HepG2 (cell line): ENCODE measurements at regions not wholly inside any gene's neighbourhood (a gene's known extent, or its start where the extent isn't known, plus 50 kb on each side); places are given as distances from the start of the nearest gene placed in this dataset.

Experiments
- FOXM1 ChIP-seq: sonication (generic); formaldehyde crosslinking; IDR thresholded peaks from 2 replicates; pipeline ENCODE4 v1.5.0; 2020; ENCODE audit warnings: missing genetic modification reagents
- HOXA3 ChIP-seq: sonication (generic); formaldehyde crosslinking; IDR thresholded peaks from 2 replicates; pipeline ENCODE4 v1.5.0; 2020; ENCODE audit warnings: missing genetic modification reagents
- NFE2 ChIP-seq: sonication (generic); formaldehyde crosslinking; IDR thresholded peaks from 2 replicates; pipeline ENCODE4 v1.4.0; 2020; ENCODE audit warnings: missing genetic modification reagents
- NFYC ChIP-seq: IDR thresholded peaks from 2 replicates; pipeline ENCODE4 v1.6.1; 2016; ENCODE audit warnings: missing genetic modification reagents, missing compliant biosample characterization
- RAD51 ChIP-seq: fragments of 450-650 bp; IDR thresholded peaks from 2 replicates; pipeline ENCODE4 v1.6.1; 2016; ENCODE audit warnings: borderline replicate concordance
- RARA ChIP-seq: IDR thresholded peaks from 2 replicates; pipeline ENCODE4 v1.6.1; 2016; ENCODE audit warnings: missing genetic modification reagents, missing compliant biosample characterization
- ZBTB7A ChIP-seq: sonication (generic); formaldehyde crosslinking; IDR thresholded peaks from 2 replicates; pipeline ENCODE4 v1.8.0; 2022; ENCODE audit warnings: mild to moderate bottlenecking, missing genetic modification reagents
- ZNF546 ChIP-seq: sonication (generic); formaldehyde crosslinking; conservative IDR thresholded peaks from 2 replicates; pipeline ENCODE4 v1.8.1; 2023; ENCODE audit warnings: mild to moderate bottlenecking, missing genetic modification reagents
- TF ChIP-seq, protein P1 (sequence below): sonication (generic); formaldehyde crosslinking; IDR thresholded peaks from one replicate; pipeline ENCODE4 v1.5.1; 2020; ENCODE audit warnings: mild to moderate bottlenecking, missing genetic modification reagents; ENCODE audit errors: not compliant biosample characterization
- TF ChIP-seq, protein P2 (sequence below): IDR thresholded peaks from 2 replicates; pipeline ENCODE4 v1.6.1; 2012; ENCODE audit warnings: low read depth, low read length, improper control_type of control experiment

DNA sequence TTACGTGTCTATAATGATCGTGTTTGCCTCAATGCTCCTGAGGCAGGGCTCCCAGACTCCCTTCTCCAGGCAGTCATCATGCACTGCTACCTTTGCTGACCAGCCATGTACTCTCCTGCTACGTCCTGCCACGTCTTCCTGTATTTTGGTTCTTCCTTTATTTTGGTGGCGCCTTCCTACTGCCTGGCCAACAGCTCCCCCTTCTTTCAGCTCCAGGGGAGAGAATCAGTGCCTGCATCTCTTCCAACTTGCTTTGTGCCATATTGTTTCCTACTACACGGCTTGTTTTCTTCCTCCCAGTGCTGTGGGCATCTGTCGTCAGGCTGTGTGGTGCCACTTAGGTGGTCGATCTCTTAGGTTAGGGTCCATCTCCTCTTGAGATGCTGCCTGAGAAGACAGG is 96.2 kb downstream of the FGF9 start (continued):
- TF ChIP-seq, protein P1, sequence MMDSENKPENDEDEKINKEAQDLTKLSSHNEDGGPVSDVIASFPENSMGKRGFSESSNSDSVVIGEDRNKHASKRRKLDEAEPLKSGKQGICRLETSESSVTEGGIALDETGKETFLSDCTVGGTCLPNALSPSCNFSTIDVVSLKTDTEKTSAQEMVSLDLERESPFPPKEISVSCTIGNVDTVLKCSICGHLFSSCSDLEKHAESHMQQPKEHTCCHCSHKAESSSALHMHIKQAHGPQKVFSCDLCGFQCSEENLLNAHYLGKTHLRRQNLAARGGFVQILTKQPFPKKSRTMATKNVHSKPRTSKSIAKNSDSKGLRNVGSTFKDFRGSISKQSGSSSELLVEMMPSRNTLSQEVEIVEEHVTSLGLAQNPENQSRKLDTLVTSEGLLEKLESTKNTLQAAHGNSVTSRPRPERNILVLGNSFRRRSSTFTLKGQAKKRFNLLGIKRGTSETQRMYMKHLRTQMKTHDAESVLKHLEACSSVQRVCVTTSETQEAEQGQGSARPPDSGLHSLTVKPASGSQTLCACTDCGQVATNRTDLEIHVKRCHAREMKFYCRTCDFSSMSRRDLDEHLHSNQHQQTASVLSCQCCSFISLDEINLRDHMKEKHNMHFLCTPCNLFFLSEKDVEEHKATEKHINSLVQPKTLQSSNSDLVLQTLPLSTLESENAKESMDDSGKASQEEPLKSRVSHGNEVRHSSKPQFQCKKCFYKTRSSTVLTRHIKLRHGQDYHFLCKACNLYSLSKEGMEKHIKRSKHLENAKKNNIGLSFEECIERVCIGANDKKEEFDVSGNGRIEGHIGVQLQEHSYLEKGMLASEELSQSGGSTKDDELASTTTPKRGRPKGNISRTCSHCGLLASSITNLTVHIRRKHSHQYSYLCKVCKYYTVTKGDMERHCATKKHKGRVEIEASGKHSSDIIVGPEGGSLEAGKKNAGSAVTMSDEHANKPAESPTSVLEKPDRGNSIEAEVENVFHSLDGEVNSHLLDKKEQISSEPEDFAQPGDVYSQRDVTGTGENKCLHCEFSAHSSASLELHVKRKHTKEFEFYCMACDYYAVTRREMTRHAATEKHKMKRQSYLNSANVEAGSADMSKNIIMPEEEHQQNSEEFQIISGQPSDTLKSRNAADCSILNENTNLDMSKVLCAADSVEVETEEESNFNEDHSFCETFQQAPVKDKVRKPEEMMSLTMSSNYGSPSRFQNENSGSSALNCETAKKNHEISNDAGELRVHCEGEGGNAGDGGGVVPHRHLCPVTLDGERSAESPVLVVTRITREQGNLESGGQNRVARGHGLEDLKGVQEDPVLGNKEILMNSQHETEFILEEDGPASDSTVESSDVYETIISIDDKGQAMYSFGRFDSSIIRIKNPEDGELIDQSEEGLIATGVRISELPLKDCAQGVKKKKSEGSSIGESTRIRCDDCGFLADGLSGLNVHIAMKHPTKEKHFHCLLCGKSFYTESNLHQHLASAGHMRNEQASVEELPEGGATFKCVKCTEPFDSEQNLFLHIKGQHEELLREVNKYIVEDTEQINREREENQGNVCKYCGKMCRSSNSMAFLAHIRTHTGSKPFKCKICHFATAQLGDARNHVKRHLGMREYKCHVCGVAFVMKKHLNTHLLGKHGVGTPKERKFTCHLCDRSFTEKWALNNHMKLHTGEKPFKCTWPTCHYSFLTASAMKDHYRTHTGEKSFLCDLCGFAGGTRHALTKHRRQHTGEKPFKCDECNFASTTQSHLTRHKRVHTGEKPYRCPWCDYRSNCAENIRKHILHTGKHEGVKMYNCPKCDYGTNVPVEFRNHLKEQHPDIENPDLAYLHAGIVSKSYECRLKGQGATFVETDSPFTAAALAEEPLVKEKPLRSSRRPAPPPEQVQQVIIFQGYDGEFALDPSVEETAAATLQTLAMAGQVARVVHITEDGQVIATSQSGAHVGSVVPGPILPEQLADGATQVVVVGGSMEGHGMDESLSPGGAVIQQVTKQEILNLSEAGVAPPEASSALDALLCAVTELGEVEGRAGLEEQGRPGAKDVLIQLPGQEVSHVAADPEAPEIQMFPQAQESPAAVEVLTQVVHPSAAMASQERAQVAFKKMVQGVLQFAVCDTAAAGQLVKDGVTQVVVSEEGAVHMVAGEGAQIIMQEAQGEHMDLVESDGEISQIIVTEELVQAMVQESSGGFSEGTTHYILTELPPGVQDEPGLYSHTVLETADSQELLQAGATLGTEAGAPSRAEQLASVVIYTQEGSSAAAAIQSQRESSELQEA, result no peak
- no peak for TF ChIP-seq ZBTB7A (CRISPR knock-in tag)
- TF ChIP-seq RAD51, result no peak
- TF ChIP-seq RARA (CRISPR knock-in tag), result no peak
- no peak for TF ChIP-seq NFYC (CRISPR knock-in tag)
- TF ChIP-seq ZNF546 (CRISPR knock-in tag), result no peak
- TF ChIP-seq NFE2, result no peak
- no peak for TF ChIP-seq HOXA3 (CRISPR knock-in tag)
- TF ChIP-seq, protein P2, sequence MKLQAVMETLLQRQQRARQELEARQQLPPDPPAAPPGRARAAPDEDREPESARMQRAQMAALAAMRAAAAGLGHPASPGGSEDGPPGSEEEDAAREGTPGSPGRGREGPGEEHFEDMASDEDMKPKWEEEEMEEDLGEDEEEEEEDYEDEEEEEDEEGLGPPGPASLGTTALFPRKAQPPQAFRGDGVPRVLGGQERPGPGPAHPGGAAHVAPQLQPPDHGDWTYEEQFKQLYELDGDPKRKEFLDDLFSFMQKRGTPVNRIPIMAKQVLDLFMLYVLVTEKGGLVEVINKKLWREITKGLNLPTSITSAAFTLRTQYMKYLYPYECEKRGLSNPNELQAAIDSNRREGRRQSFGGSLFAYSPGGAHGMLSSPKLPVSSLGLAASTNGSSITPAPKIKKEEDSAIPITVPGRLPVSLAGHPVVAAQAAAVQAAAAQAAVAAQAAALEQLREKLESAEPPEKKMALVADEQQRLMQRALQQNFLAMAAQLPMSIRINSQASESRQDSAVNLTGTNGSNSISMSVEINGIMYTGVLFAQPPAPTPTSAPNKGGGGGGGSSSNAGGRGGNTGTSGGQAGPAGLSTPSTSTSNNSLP, result no peak
- no peak for TF ChIP-seq FOXM1 (CRISPR knock-in tag)
